ENCODE measurements at regions not wholly inside any gene's neighbourhood (a gene's known extent, or its start where the extent isn't known, plus 50 kb on each side); places are given as distances from the start of the nearest gene placed in this dataset.

GRCh38 chr2:163888591-163888990, 152.8 kb upstream of the FIGN start:
- TF ChIP-seq, protein P1, sequence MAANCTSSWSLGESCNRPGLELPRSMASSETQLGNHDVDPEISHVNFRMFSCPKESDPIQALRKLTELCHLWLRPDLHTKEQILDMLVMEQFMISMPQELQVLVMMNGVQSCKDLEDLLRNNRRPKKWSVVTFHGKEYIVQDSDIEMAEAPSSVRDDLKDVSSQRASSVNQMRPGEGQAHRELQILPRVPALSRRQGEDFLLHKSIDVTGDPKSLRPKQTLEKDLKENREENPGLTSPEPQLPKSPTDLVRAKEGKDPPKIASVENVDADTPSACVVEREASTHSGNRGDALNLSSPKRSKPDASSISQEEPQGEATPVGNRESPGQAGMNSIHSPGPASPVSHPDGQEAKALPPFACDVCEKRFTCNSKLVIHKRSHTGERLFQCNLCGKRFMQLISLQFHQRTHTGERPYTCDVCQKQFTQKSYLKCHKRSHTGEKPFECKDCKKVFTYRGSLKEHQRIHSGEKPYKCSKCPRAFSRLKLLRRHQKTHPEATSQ (tag by site-specific recombination; IDR thresholded peaks at IDR 0.05), result no peak
- TF ChIP-seq, protein P2, sequence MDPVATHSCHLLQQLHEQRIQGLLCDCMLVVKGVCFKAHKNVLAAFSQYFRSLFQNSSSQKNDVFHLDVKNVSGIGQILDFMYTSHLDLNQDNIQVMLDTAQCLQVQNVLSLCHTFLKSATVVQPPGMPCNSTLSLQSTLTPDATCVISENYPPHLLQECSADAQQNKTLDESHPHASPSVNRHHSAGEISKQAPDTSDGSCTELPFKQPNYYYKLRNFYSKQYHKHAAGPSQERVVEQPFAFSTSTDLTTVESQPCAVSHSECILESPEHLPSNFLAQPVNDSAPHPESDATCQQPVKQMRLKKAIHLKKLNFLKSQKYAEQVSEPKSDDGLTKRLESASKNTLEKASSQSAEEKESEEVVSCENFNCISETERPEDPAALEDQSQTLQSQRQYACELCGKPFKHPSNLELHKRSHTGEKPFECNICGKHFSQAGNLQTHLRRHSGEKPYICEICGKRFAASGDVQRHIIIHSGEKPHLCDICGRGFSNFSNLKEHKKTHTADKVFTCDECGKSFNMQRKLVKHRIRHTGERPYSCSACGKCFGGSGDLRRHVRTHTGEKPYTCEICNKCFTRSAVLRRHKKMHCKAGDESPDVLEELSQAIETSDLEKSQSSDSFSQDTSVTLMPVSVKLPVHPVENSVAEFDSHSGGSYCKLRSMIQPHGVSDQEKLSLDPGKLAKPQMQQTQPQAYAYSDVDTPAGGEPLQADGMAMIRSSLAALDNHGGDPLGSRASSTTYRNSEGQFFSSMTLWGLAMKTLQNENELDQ (tag by site-specific recombination; IDR thresholded peaks at IDR 0.05; ENCODE audit: low read depth), result no peak
- no peak for TF ChIP-seq TCF7L2 (IDR thresholded peaks at IDR 0.05; ENCODE audit: borderline replicate concordance, low read depth, low read length)
- no peak for TF ChIP-seq KLF10 (tag by site-specific recombination; IDR thresholded peaks at IDR 0.05)
- TF ChIP-seq ZNF423 (tag by site-specific recombination; IDR thresholded peaks at IDR 0.05), result no peak
- TF ChIP-seq CTCF (tag by site-specific recombination; IDR thresholded peaks at IDR 0.05), result no peak
- TF ChIP-seq MZF1 (tag by site-specific recombination; IDR thresholded peaks at IDR 0.05; ENCODE audit: borderline replicate concordance), result no peak
- TF ChIP-seq PBX3 (CRISPR knock-in tag; IDR thresholded peaks at IDR 0.05), result no peak
- no peak for TF ChIP-seq REST (tag by site-specific recombination; IDR thresholded peaks at IDR 0.05)
- TF ChIP-seq FEZF1 (tag by site-specific recombination; IDR thresholded peaks at IDR 0.05), result no peak
- no peak for TF ChIP-seq ZNF221 (tag by site-specific recombination; IDR thresholded peaks at IDR 0.05; ENCODE audit: borderline replicate concordance)

Measured in HEK293 (cell line).